Endothelial cell of umbilical vein (primary cell): ENCODE measurements at regions not wholly inside any gene's neighbourhood (a gene's known extent, or its start where the extent isn't known, plus 50 kb on each side); places are given as distances from the start of the nearest gene placed in this dataset.

Experiments
- CTCF ChIP-seq, 2 donors: IDR thresholded peaks; 1 replicate in 1 of 2; 2 replicates in 1 of 2; pipeline ENCODE4 v1.5.1; 2011; ENCODE audit warnings: low read length in 2 of 2, mild to moderate bottlenecking in 2 of 2, moderate library complexity in 2 of 2, control low read depth in 1 of 2, inconsistent platforms in 1 of 2, low read depth in 1 of 2; ENCODE audit not compliant: insufficient read depth in 1 of 2; ENCODE audit errors: extremely low read depth in 1 of 2
- EZH2 ChIP-seq: IDR thresholded peaks from 2 replicates; pipeline ENCODE4 v1.6.1; 2012; ENCODE audit warnings: borderline replicate concordance, low read depth, mild to moderate bottlenecking, moderate library complexity, low read length, inconsistent platforms; ENCODE audit not compliant: severe bottlenecking
- POLR2A ChIP-seq: IDR thresholded peaks from 2 replicates; pipeline ENCODE4 v1.6.1; 2012; ENCODE audit warnings: low read depth, mild to moderate bottlenecking, control low read depth, low read length
- POLR2AphosphoS5 ChIP-seq: IDR thresholded peaks from 2 replicates; pipeline ENCODE4 v1.6.1; 2012; ENCODE audit warnings: low read depth, mild to moderate bottlenecking, control low read depth, low read length, moderate library complexity; ENCODE audit not compliant: insufficient read depth

- TF ChIP-seq EZH2 (no peak), CTCF (IDR thresholded peaks at IDR 0.05; ENCODE audit: extremely low read depth in 1 of 2, insufficient read depth in 1 of 2, low read depth in 1 of 2, low read length in 2 of 2) (no peak), POLR2A (no peak), POLR2AphosphoS5 (no peak)
Observed at GRCh38 chr14:27410981-27411380, 813.1 kb upstream of the NOVA1 start.
